Gastrocnemius medialis (tissue), 4 donors: ENCODE measurements at regions not wholly inside any gene's neighbourhood (a gene's known extent, or its start where the extent isn't known, plus 50 kb on each side); places are given as distances from the start of the nearest gene placed in this dataset.
A peak's percentile ranks its signal among the peaks of the same experiment; 100 is the strongest.
"Not testable (repeated sequence)": the region's sequence is repeated elsewhere in the genome, so short reads cannot be mapped to it uniquely, and the experiment has no call there.

Source experiments
- ATAC-seq, 2 donors: fragments of 150-250 bp; one replicate each; pipeline ENCODE4 v1.9.1; 2016
- DNase-seq, 2 donors: peaks; one replicate each; pipeline ENCODE4 v3.0.0-alpha.2; 2019
- H3K27ac ChIP-seq, 4 donors: fragments of 200-600 bp; sonication (generic); 1 replicate in 1 of 4; 2 replicates in 3 of 4; pipeline ENCODE4 v1.5.1; 2016 to 2018; ENCODE audit warnings: mild to moderate bottlenecking in 2 of 4, moderate library complexity in 1 of 4
- H3K27me3 ChIP-seq, 3 donors: fragments of 200-600 bp; sonication (generic) in 2 of 3; 1 replicate in 1 of 3; 2 replicates in 2 of 3; pipeline versions ENCODE4 v1.5.1 to v1.6.0; 2016 to 2019; ENCODE audit warnings: mild to moderate bottlenecking in 1 of 3, moderate library complexity in 1 of 3
- H3K36me3 ChIP-seq, 2 donors: fragments of 200-600 bp; sonication (generic) in 1 of 2; one replicate each; pipeline ENCODE4 v1.5.1; 2017 to 2018
- H3K4me1 ChIP-seq, 2 donors: fragments of 200-600 bp; sonication (generic) in 1 of 2; one replicate each; pipeline ENCODE4 v1.5.1; 2016 to 2017; ENCODE audit warnings: mild to moderate bottlenecking in 2 of 2
- H3K4me3 ChIP-seq, 4 donors: fragments of 200-600 bp; sonication (generic) in 3 of 4; 1 replicate in 1 of 4; 2 replicates in 3 of 4; pipeline ENCODE4 v1.5.1; 2016 to 2019; ENCODE audit warnings: mild to moderate bottlenecking in 2 of 4
- H3K9me3 ChIP-seq, 3 donors: fragments of 200-600 bp; sonication (generic) in 2 of 3; 1 replicate in 1 of 3; 2 replicates in 2 of 3; pipeline ENCODE4 v1.5.1; 2016 to 2019
- in situ Hi-C, 4 donors: fragments of 200-750 bp; cut with MboI; loops; one replicate each; pipeline versions ENCODE4 v1.15.0 to v1.8.0; 2017; ENCODE audit warnings: low sequenced_read_pairs in 4 of 4
- intact Hi-C: fragments of 100-400 bp; cut with DNase I; formaldehyde crosslinking; loops from one replicate; pipeline ENCODE4 v1.15.1; 2023; ENCODE audit warnings: low total_unique reads
- TF ChIP-seq, protein P1 (sequence below), 5 experiments: fragments of 450-650 bp in 3 of 5; fragments of 200-600 bp in 2 of 5; sonication (generic) in 2 of 5; IDR thresholded peaks in 4 of 5; conservative IDR thresholded peaks in 1 of 5; 1 replicate in 4 of 5; 2 replicates in 1 of 5; pipeline ENCODE4 v1.5.1; 2016 to 2019; ENCODE audit warnings: antibody characterized with exemption in 5 of 5, mild to moderate bottlenecking in 3 of 5, moderate library complexity in 3 of 5

DNA sequence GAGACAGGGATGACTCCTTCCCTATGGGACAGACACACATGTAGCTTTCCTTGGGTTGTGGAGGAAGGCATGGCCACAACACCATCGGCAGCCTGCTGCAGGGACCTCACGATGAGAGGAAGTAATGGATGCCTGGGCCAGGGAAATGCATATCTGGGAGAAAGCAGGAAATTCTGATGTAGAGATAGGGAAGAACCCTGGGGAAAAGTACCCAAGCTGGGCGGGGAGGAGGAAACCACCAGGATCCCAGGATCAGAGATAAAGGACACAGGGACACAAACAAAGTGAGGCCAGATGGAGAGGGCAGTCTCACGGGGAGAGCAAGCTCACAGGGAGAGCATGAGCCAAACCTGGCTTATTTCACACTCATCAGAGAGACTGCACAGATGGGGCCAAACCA lies 294.7 kb upstream of the TEKT4 start:
- H3K4me3 ChIP-seq, in situ Hi-C loops: not testable (repeated sequence)
- H3K27ac ChIP-seq = peak overlapping the region in 2 of 4 donors; percentile 13 to 39

DNA sequence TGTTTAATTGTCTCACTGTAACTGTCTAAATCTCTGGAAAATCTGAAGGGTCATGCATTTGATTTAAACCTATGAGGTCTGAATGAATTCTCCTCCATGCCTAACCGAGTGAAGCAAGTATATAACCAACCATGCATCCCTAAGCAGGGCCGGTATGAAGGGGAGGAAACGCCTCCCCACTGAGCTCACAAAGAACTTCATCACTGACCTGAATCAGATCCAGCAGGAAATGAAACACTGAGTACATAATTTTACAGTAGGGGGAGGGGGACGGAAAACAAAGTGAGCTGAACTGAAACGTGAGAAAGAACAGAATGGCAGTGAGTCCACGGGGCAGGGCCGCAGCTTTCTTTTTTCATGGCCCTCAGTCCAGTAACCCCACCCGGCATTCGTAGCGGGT lies 294.1 kb upstream of the TEKT4 start:
- DNase-seq, H3K36me3 ChIP-seq, H3K27ac ChIP-seq, in situ Hi-C loops, H3K4me3 ChIP-seq, H3K9me3 ChIP-seq, H3K4me1 ChIP-seq, H3K27me3 ChIP-seq, ATAC-seq, intact Hi-C loops: not testable (repeated sequence)

More for the DNA sequence above, 294.7 kb upstream of the TEKT4 start:
- DNase-seq, H3K36me3 ChIP-seq, ATAC-seq, H3K9me3 ChIP-seq, H3K4me1 ChIP-seq, H3K27me3 ChIP-seq, intact Hi-C loops: not testable (repeated sequence)

GRCh38 chr2:94579221-94579620 lies 292.0 kb upstream of the TEKT4 start:
- intact Hi-C loops, DNase-seq, H3K4me3 ChIP-seq, in situ Hi-C loops, H3K27me3 ChIP-seq, H3K27ac ChIP-seq, ATAC-seq, H3K9me3 ChIP-seq, H3K4me1 ChIP-seq, H3K36me3 ChIP-seq: not testable (repeated sequence)

GRCh38 chr2:94583081-94583723 lies 288.0 kb upstream of the TEKT4 start:
- intact Hi-C loops, H3K4me3 ChIP-seq, in situ Hi-C loops, ATAC-seq, H3K4me1 ChIP-seq, H3K36me3 ChIP-seq, DNase-seq, H3K9me3 ChIP-seq, H3K27me3 ChIP-seq: not testable (repeated sequence)
- peak overlapping the region in 1 of 4 donors; percentile 46 for H3K27ac ChIP-seq

- H3K4me1 ChIP-seq, intact Hi-C loops, in situ Hi-C loops, H3K4me3 ChIP-seq, H3K9me3 ChIP-seq, H3K36me3 ChIP-seq, H3K27ac ChIP-seq, ATAC-seq, H3K27me3 ChIP-seq: not testable (repeated sequence)
- peak in 1 of 2 donors; percentile 30 for DNase-seq
Measured at GRCh38 chr2:94584569-94584968, 286.7 kb upstream of the TEKT4 start.

DNA sequence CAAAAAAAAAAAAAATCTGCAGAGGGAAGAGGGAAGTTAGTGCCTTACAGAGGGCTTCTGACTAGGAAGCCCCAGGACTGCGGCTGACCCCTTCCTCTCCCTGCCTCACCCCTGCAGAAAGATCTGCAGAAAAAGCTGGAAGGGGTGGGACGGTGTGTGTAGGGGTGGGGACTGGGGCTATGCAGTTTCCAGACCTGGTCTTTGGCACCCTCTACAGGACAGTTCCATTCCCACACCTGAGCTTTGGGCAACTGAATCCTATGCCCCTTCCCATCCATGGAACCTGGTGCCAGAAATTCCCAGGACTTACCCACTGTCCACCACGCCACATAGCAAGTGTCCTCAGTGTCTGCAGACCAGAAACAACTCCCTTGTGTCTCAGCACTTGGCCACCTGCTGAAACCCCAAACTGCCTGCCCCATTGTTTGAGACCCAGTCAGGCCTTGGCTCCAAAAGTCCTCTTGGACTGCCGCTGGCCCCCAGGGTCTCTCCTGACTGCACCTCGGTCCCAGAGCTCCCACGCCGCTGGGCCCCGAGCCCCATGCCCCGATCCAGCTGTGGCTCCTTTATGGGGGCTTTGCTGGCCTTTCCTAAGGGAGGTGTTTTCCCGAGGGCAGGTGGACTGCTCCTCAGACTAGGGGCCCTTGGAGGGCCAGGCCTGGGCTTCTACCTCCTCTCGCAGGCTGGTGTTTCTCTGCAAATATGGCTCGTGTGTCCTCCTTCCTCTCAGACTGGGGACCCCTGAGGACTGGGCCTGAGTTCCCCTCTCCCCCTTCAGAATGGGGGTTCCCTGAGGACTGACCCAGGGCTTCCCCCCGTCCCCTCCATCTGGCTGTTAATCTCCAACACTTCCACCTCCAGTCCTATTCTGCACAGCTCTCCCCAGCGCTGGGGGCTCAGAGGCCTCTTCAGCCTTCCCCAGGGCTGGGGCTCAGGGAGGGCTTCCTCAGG lies 284.9 kb upstream of the TEKT4 start:
- H3K27me3 ChIP-seq, intact Hi-C loops, in situ Hi-C loops, H3K27ac ChIP-seq, H3K36me3 ChIP-seq, H3K9me3 ChIP-seq, ATAC-seq, H3K4me3 ChIP-seq, H3K4me1 ChIP-seq, DNase-seq: not testable (repeated sequence)
- TF ChIP-seq, protein P1, sequence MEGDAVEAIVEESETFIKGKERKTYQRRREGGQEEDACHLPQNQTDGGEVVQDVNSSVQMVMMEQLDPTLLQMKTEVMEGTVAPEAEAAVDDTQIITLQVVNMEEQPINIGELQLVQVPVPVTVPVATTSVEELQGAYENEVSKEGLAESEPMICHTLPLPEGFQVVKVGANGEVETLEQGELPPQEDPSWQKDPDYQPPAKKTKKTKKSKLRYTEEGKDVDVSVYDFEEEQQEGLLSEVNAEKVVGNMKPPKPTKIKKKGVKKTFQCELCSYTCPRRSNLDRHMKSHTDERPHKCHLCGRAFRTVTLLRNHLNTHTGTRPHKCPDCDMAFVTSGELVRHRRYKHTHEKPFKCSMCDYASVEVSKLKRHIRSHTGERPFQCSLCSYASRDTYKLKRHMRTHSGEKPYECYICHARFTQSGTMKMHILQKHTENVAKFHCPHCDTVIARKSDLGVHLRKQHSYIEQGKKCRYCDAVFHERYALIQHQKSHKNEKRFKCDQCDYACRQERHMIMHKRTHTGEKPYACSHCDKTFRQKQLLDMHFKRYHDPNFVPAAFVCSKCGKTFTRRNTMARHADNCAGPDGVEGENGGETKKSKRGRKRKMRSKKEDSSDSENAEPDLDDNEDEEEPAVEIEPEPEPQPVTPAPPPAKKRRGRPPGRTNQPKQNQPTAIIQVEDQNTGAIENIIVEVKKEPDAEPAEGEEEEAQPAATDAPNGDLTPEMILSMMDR (IDR thresholded peaks at IDR 0.05 in 4 of 5, conservative IDR thresholded peaks at IDR 0.05 in 1 of 5) = peak in 4 of 5 experiments; percentile 43 to 76 (median 60)

GRCh38 chr2:94587042-94587441 lies 284.2 kb upstream of the TEKT4 start:
- H3K4me1 ChIP-seq, in situ Hi-C loops, H3K27ac ChIP-seq, ATAC-seq, DNase-seq, intact Hi-C loops, H3K9me3 ChIP-seq, H3K36me3 ChIP-seq, H3K27me3 ChIP-seq, H3K4me3 ChIP-seq: not testable (repeated sequence)

DNA sequence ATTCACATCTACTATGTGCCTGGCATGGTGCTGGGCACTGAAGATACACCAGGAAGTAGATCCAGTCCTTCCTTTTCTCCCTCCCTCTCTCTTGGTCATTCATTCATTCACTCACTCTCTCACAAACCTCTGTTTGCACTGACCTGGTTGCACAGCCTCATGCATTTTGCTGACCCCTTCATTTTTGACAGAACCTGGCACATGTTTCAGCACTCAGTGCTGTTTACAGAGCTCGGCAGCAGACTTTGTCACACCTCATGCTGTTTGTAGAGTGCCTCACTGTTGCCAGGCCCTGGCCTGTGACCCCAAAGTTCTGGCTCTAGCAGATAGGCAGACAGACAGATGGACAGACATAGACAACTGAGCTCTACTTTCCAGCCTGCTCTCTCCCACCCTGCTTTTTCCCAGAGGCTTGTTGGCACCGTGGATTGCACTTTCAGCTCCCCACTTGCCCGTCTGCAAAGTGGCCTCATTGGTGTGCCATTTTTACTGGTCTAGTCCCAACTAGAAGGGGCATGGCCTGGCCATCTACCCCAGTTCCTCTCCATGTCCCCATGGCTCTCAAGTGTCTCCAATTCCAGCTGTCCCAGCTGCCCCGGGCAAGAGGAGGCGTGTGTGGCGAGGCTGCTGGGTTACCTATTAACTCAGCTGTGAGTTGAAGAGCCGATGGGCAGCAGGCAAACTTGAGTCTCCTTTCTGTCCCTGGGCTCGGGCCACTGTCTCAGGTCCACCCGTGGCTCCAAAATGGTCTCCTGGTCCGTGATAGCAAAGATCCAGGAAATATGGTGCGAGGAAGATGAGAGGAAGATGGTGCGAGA lies 277.0 kb upstream of the TEKT4 start:
- intact Hi-C loops, in situ Hi-C loops: not testable (repeated sequence)

GRCh38 chr2:94595956-94596355 lies 275.3 kb upstream of the TEKT4 start:
- ATAC-seq, DNase-seq, H3K4me1 ChIP-seq, H3K4me3 ChIP-seq, H3K27me3 ChIP-seq, in situ Hi-C loops, H3K27ac ChIP-seq, intact Hi-C loops, H3K9me3 ChIP-seq, H3K36me3 ChIP-seq: not testable (repeated sequence)

More for the DNA sequence above, 277.0 kb upstream of the TEKT4 start:
- ATAC-seq, H3K27me3 ChIP-seq, H3K4me1 ChIP-seq, H3K9me3 ChIP-seq, H3K36me3 ChIP-seq, DNase-seq, H3K27ac ChIP-seq, H3K4me3 ChIP-seq: not testable (repeated sequence)

DNA sequence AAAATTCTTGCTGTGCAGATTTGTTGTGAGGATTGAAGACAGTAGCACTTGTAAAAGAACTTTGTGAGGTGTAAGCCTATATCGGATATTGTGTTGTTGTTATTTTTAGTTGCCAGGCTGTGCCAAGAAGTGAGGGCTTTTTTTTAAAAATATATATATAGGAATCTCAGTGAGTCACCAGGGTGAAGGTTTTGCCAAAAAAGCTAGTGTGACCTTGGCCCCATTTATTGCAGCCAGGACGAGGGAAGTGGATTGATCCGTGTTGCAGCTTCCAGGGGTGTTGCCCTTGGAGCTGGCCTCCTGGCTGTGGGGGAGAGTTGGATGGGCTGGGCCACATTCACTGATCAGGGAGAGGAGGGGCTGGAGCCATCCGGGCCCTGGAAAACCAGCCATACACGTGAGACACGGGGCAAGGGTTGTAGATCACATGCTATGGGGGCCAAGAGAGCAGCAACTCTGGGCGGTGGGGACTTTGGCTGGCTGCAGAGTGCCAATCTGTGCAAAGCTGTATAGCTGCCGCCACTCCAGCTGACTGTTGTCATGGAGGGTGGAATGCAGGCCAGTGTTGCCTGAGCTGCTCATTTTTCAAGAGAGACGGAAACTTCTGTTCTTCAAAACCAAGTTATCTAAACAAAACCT lies 273.0 kb upstream of the TEKT4 start:
- H3K4me3 ChIP-seq, DNase-seq, ATAC-seq, intact Hi-C loops, H3K9me3 ChIP-seq, H3K36me3 ChIP-seq, H3K27me3 ChIP-seq, H3K27ac ChIP-seq, H3K4me1 ChIP-seq, in situ Hi-C loops: not testable (repeated sequence)
